Colon (tissue), 2 donors: ENCODE measurements at regions not wholly inside any gene's neighbourhood (a gene's known extent, or its start where the extent isn't known, plus 50 kb on each side); places are given as distances from the start of the nearest gene placed in this dataset.
"Not testable (repeated sequence)": the region's sequence is repeated elsewhere in the genome, so short reads cannot be mapped to it uniquely, and the experiment has no call there.

Experiments used
- FAIRE-seq: peaks from 2 replicates; lab custom pipeline; 2012; peaks lifted over from hg19 to GRCh38; lab: Jason Lieb, UNC
- donor health status: control.
- donor health status: control.

DNA sequence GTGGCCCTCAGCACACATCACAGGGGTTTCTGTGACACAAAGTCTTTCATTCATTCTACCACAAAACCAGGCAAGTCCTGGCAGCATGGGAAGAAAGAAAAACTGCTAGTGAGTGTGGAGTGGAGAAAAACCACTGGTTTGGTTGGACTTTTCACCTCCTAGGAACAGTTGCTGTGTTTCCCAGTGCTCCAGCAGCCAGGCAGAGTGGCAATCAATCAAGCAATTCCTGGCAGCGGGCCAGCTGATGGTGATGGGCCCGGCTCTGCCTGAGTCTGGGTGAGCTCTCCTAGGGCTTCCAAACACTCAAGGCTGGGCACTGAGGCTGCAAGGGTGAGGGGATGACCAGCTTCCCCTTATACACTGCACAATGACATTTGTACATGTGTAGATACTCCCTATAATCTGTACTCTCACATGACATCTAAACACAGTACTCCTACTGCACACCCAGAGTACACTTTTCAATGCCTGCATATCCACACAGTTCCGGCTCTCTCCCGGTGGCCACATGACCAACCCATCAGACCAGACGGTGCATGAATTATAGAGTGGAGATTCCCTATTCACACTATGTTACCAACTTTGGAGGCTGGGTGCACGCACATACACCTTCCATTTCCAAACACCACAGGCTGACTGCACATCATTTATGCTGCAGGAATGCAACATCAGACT is 156.6 kb downstream of the UNC5CL start:
- FAIRE-seq, result no peak

DNA sequence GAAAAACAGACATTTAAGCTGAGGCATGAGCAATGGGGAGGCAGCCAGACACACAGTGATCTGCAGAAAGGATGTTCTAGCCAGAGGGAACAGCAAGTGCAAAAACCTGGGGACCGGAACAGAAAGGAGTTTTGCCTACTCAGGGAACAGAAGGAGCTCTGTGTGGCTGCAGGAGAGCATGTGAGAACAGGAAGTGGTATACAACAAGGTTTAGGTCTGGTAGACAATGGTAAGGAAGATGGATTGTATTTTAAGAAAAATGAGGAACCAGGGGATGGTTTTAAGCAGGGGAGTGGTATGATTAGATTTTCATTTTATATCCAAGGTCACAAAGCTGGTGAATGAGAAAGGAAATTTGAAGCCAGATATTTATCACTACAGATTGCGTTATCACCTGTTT is 157.5 kb downstream of the UNC5CL start:
- no peak for FAIRE-seq

DNA sequence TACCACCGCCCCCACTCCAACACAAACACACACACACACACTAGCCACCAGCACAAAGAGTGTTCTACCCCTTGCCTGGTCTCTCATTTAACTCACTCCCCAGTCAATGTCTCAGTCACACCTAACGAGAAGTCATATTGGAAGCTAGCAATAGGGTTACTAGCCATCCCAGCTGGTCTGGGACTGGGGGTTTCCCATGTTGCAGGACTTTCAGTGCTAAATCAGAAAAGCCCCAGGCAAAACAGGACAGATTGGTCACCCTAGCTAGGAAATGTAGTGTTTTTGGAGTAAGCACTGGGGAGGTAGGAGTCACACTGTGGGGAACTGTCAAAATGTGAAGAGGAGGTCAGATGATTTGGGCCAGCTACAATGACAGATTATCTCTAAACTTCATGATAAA is 158.1 kb downstream of the UNC5CL start:
- no peak for FAIRE-seq

DNA sequence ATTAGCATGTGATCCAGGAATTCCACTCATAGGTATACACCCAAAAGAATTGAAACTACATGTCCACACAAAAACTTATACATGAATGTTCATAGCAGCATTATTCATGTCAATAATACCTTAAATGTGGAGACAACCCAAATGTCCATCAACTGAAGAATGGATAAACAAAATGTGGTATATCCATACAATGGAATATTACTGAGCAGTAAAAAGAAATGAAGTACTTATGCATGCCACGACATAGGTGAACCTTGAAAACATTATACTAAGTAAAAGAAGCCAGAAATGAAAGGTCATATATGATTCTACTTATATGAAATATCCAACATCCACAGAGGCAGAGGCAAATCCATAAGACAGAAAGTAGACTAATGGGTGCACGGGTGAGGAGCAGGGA is 159.9 kb downstream of the UNC5CL start:
- no peak for FAIRE-seq

DNA sequence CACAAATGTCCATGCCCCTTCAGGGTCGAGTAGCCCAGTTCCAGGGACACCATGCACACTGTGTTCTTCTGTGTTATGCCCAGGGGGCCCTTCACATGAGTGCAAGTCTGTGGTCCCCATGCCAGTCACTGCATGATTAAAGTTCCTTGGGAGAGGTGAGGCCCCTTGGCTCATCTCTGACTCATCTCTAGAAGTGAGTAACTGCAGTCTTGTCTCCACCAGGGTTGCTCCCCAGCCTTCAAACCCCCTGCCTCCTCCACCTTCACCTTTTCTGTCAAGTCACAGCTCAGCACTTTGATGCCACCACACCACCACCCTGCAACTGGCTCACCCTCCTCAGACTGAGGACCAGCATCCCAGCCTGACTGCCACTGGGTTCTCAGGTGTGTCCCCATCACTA is 161.7 kb downstream of the UNC5CL start:
- no peak for FAIRE-seq

DNA sequence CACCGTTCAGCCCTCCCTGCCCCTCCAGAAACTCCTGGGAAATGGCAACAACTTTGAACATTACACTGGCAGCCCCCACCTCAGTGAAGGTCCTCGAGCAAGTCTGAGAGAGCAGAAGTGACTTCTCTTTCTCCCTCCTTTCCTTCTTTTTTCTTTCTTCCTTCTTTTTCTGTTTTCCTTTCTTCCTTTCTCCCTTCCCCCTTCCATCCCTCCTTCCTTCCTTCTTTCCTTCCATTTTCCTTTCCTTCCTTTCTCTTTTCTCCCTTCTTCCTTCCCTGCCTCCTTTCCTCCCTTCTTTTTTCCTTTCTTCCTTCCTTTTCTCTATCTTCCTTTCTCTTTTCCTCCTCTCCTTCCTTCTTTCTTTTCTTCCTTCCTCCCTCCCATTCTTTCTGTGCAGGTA is 162.7 kb downstream of the UNC5CL start:
- no peak for FAIRE-seq

DNA sequence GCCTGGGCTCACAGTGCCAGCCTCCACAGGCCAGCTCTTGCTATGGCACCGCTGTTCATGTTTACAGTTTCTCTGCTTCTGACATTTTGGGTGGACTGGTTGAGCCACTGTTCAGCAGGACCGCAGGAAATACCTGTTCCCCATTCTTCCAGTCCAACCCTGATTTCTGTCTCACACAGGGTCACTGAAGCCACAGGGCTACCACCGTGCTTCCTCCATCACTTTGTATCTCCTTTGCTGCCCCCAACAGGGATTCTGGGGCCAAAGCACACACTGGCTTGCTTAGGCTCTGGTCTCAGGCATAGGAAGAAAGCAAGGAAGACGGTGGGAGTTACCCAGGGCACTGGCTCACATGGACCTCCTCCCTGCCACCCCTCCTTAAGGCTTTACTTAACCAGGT is 164.5 kb downstream of the UNC5CL start:
- no peak for FAIRE-seq

DNA sequence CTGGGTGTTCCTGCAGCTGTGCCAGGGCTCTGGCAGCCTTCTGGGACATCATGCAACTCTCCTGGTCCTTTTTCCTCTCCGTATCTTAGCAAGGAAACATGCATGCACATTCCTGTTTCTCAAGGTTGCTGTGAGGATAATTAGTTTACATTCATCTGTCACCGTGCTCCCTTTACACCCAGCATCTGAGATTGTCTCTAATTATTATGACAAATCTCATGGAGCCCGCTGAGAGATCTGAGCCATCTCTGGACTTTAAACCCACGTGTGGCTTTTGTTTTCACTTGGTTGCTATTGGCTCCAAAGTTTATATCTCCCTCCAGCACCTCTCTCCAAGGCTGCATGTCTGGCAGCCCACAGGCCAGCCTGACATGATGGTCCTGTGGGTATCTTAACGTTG is 167.6 kb downstream of the UNC5CL start:
- no peak for FAIRE-seq

DNA sequence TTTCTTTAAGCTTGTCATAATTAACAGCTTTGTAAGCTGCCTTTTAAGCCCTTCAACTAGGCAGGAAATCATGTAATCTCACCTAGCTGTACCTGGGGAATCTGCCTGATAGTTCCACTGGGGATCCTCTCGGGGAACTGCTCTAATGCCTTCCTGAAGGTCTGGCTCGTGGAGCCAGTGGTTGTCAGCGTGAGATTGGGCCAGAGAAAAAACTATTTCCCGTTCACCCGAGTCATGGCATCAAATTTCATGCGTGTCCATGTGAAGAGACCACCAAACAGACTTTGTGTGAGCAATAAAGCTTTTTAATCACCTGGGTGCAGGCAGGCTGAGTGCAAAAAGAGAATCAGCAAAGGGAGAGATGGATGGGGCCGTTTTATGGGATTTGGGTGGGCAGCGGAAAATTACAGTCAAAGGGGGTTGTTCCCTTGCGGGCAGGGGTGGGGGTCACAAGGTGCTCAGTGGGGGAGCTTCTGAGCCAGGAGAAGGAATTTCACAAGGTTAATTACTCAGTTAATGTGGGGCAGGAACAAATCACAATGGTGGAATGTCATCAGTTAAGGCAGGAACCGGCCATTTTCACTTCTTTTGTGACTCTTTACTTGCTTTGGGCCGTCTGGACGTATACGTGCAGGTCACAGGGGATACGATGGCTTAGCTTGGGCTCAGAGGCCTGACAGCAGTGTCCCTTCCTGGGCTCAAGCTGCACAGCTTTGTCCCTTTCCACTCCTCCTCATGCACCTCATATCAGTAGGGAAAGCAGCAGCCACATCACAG is 170.7 kb downstream of the UNC5CL start:
- not testable (repeated sequence) for FAIRE-seq

DNA sequence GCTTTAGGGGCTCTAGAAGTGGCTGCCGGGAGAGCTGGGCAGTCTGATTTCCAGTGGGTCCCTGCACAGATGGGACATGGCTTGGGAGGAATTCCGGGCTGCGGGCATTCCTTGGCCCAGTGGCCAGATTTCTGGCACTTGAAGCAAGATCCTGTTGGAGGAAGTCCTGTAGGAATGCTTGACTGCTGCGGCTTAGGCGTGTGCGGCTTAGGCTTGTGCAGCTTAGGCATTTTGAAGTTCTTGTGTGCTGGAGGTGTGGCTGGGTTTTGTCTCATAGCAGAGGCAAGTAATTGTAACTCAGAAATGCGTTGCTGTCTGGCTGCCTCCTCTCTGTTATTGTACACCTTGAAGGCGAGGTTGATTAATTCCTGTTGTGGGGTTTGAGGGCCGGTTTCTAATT is 171.5 kb downstream of the UNC5CL start:
- FAIRE-seq, result not testable (repeated sequence)

DNA sequence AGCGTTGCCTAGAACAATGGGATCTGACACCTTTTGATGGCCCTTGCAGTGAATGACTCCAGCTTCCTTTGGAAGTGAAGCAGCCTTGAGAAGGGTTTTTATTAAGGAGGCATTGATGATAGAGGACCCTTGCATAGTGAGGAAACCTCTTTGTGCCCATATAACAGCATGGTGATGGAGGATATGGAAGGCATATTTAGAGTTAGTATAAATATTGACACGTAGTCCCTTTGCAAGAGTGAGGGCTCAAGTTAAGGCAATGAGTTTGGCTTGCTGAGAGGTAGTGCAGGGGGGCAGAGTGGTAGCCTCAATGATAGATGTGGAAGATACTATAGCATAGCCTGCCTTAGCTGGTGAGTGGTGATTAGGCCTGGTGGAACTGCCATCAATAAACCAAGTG is 173.8 kb downstream of the UNC5CL start:
- FAIRE-seq, result not testable (repeated sequence)

DNA sequence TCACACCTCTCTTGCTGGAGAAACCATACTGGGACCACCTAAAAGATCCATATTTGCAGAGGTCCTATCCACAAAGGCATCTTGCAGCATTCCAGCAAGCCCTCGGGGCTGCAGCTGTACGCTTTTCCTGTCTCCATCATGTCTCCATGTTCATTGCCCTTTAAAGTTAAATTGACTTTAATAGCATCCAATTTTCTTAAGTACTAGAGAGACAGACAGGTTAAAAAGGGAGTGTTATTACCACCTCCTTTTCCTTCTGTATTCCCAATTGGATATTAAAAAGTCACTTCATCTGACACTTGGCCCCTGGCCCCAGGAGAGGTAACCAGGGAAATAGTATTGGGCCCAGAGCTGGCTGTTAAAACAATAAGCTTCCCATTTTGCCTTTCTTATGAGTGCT is 178.6 kb downstream of the UNC5CL start:
- no peak for FAIRE-seq

DNA sequence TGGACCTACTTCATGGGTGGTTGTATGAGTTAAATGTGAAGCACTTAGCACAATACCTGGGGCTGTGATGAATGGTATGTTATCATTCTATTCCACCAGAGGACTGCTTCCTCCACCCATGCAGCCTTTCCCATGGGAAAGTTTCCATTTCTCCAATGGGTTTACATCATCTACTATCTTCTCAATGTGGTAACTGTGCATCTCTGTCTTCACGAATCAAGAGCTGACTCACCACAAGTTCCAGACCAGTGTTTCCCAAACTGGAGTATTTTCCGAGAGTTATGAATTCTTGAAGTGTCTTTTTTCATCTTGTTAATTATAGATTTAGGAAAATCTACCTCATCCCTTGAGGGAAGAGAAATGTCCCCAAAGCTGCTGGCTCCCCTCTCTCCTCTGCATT is 182.8 kb downstream of the UNC5CL start:
- no peak for FAIRE-seq

DNA sequence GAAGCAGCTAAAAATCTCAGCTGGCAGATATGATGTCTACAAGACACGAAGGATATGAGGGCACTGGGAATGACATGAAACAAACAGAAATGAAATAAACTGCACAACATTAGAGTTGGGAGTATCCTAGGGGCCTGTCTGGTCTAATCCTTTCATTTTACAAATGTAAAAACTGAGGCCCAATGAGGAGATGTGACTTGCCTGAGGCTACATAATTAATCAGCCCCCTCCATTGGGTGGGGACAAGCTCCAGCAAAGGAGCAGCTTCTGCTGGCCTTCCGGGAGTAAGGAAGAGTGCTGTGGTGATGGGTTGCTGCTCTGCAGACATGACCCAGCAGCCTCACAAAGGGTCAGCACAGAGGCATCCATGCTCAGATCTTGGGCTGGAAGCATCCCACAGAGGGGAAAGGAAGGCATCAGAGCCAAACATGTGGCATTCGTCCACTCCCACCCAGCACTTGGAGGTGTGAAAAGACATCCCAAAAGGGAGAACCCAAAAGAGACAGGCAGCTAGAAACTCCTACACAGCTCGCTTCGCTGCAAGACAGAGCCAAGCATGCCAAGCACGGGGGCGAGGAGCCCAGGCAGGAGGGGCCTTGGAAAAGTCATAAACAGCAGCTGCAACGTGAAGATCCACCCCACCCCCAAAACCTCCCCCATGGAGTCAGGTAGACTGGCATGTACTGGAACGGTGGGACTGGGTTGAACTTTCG is 183.7 kb downstream of the UNC5CL start:
- FAIRE-seq, result no peak

DNA sequence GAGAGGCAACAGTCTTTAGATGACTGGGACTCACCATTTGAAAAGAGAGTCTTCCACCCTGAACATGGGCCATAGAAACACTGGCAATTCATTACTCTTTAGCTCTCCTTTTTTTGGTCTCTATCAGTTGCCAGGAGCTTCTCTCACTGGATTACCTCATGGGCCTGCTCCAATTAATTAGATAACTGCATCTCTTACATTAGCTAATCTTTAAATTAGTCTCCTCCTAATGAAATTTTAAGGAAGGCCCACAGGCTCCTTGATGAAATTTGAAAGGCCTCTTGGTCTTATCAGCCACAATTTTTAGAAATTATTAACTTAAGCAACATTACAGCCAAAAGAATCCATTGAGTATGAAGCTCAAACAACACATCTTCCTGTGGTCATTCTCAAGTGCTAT is 184.4 kb downstream of the UNC5CL start:
- no peak for FAIRE-seq

DNA sequence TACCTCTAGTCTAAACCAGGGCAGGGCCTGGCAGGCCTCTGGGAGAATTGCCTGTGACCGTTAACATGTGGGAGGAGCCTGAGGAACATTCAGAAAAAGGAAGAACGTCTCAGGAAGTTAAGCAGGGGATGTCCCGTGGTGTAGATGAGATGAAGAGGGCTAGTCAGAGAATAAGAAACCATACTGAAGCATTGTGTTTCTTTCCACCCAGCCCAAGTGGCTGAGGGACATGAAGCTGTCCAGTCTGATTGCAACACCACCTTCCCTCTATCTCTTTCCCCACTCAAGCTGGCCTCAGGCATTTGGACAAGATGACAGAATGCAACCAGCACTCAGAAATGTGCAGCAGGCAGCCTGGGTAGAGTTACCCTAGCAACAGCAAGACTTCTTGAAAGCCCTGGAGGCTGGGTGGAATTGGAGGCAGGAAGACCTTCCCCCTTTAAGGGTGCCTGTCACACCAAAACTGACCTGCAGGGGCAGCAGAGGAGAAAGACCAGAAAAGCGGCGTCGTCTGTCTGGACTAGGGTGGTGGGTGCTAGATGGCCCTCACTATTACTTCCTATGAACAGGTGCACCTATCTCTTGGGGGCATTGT is 186.1 kb downstream of the UNC5CL start:
- no peak for FAIRE-seq

DNA sequence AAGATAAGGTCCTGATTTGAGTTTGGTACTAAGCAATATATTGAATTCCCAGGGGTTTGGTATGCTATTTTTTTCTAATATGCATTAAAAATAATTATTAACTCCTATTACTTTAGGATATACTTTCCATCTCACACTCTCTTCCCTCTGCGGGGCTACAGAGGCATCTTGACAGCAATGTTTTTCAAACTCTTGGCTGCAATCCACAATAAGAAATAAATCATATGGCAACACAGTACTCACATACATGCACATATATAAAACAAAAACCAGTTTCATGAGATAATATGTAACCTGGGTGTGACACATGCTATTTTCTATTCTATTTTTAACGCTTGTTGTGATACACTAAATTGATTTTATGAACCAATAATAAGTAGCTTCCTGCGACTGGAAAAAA is 189.5 kb downstream of the UNC5CL start:
- FAIRE-seq, result no peak

DNA sequence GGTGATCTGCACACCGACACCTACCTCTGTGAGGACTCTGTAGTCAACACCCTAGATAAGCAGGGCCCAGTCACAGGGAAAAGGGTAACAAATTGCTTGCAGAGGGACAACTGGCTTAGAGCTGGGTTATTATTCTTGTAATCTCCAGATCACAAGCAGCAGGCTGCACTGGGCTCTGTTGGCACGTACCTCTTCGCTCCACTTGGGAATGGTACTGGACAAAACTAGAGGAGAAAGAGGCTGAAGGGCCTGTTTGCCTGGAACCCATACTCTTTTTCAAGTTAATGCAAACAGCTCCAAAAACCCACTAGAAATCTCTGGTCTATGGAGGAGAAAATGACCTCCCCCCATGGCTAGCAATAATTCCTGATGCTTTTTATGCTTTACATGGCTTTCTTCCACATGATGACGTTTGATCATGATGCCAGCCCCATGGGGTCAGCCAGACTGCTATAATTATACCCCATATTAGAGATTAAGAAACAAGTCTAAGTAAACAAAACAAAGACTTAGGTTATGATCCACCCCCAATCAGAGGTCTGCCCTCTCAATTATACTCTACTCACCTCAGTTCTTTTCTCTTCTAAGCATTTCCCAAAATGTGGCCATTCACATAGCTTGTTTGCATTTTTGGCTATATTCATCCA is 190.0 kb downstream of the UNC5CL start:
- no peak for FAIRE-seq

DNA sequence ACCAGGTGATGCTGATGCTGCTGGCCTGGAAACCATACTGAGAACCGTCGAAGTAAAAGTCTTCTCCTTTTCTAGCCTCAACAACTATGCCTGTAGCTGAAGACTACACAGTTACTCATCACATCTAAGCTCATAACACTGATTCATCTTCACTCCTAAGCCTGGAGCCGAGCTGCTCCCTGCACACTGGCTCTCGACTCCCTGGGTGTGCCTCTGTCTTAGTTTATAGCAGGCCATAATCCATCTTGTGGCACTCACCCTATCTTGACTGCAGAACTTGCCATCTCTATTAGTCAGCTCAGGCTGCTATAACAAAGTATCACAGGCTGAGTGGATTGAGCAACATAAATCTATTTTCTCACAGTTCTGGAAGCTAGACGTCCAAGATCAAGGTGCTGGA is 191.0 kb downstream of the UNC5CL start:
- FAIRE-seq, result no peak

DNA sequence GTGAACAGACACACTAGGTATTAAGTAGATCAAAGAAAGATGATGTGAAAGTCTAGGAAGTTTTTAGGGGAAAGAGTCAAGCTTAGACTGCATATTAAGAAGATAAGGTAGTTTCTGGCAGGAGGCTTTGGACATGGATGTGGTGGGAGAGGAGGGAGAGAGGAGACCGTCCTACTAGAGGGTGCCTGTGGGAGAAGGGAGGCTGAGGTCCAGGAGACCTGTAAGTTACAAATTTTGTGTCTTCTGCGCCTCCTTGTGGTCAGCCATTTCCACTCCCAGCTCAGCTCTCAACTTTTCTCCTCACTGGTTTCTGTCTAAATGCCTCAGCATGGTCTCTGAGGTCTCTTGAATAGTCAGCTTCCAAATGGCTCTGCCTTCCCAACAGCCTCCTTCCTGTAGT is 193.5 kb downstream of the UNC5CL start:
- no peak for FAIRE-seq

DNA sequence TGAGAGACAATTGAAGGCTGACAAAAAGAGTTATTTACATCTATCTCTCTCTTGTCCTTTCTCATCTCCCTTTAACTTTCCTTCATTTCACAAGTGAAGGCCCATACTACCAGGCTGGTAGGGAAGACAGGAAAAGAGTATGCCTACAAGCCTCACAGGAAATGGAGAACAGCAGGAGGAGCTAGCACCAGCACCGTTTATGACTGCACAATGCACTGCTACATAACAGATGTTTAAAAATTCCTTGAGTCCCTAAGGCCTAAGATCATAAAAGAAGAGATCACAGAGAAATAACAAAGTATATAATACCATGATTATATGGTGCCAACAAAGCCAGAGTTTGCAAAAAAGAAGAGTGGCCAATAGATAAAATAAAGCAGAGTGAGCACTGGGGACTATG is 194.8 kb downstream of the UNC5CL start:
- FAIRE-seq, result no peak

DNA sequence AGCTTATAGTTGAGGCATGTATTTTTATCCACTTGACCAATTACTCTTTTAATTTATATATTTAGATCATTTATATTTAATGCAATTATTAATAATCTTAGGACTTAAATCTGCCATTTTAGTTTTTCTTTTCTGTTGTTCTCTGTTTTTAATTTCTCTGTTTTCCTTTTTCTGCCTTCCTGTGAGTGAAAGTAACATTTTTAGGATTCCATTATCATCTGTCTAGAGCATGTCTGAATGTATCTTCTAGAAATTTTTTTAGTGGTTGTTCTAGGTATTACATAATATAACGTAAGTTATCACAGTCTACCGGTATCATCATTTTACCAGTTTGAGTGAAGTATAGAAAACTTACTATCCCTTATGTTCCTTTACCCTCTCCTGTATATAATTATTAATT is 197.3 kb downstream of the UNC5CL start:
- no peak for FAIRE-seq
